Hippocampal formation (tissue), 2 donors: ENCODE measurements at regions not wholly inside any gene's neighbourhood (a gene's known extent, or its start where the extent isn't known, plus 50 kb on each side); places are given as distances from the start of the nearest gene placed in this dataset.
"Not testable (repeated sequence)": the region's sequence is repeated elsewhere in the genome, so short reads cannot be mapped to it uniquely, and the experiment has no call there.

Source experiments
- DNase-seq, 2 donors: peaks; one replicate each; lab custom pipeline; 2025; lab: John Stamatoyannopoulos, UW

DNA sequence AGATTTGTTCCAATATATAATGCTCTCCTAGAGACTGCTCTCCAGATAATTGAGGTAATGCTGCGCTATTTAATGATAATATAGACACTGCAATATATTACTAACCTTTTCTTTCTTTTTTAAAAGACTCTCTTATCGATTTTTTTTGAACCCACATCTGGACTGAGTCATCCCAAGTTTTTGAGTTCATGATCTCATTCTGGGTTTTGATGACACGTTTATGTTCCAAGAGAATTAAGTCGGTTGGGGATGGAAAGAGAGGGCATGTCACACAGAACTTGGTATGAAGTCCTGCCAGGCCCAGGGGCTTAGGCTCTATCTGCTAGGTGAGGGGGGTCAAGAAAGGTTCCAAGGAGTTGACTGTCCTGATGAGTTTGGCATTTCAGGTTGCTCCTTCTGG lies 431.1 kb downstream of the MFSD1 start:
- DNase-seq = no peak

DNA sequence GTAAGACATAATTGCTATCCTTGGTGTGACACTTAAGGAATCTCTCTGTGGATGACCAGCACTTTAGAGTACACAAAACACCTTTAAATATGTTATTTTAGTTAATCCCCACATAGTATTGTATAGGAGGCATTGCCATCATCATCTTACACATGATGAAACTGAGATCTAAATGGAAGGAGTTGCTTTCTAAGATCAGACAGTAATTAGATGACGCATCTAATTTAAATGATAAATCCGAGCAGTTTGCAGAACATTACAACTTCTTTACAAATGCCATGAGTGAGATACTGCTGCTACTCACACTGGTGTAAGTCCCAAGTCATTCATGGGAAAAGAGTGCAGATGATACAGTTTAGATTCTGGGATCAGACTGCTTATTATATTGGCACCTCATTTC lies 431.9 kb downstream of the MFSD1 start:
- no peak for DNase-seq

DNA sequence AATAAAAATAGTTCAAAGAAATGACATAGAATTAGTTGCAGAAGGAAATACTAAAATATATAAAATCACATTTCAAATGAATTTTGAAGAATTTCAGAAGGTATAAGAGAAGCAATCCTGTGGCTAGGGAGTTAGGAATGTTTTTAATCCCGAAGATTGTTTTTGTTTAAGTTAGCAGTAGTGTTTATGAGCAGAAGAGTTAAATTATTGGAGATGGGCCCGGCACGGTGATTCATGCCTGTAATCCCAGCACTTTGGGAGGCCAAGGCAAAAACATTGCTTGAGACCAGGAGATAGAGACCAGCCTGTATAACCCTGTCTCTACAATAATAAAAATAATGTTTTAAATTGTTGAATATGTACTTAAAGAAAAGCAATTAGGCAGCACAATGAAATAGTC lies 432.5 kb downstream of the MFSD1 start:
- no peak for DNase-seq

DNA sequence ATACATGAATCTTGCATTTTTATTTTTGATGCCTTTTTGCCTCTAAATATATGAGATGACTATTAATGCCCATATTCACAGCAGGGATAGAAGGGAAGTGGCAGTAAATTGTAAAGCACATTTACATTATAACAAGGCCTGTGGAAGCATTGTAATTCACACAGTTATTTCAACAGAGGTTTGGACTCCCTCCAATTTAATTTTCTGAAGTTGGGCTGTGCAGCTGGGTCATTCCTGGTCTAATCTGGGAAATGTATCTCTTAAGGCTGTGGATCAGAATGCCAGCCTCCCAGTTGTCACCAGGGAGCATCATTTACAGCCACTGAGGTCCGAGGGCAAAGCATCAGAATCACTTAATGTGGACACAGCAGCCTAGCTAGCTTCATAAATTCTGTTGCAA lies 434.5 kb downstream of the MFSD1 start:
- DNase-seq = no peak

DNA sequence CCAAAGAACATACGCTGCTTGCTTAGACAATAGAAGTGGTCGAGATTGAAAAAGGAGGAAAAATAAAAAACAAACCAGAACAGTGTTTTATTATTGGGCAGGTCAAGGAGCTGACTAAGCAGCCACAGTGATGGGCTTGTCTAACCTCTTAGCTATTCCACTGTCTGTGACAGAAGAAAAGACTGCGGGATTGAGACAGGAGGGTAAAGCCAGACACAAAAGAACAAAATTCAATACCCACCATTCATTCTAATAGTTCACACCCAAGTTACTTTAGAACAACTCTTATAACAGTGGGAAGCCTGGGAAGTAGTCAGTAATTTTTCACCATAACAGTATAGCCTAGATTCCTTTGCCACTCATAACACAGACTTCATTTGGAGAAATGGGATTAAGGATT lies 435.4 kb downstream of the MFSD1 start:
- no peak for DNase-seq

DNA sequence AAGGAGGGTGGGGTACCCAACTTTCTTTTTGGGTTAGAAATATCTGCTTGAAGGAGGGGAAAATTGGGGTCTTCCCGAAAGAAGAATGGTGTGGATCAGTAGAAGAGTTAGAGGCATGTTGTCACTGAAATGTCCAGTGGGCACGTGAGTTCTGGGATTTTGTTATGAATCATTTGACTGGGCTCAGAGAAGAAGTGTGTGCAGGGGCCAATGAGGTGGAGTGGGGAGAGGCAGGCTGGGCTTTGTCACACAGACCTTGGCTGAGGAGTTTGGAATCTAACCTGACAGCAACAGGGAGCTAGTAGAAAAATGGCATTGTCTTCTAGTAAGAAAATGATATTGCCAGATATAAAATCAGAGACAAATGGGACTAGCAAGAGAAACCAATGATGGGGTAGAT lies 436.8 kb downstream of the MFSD1 start:
- no peak for DNase-seq

DNA sequence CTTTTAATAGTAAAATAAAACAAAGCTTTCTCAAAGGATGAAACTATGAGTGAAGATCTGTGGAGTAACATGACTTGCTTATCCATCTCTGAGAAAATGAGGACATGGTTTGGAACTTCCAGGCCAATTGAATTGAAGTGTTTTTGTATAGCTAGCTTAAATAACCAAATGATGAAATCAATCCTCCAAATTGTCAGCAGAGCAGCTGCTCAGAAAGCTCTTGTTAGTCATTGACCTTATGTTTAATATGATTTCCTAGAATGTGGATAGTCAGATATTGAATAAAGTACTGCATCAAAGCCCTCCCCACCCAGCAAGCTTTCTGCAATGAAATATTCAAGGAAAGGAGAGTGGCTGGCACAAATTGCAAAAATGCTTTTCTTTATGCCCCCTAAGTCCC lies 437.2 kb downstream of the MFSD1 start:
- DNase-seq = peak in 1 of 2 donors; percentile 11

DNA sequence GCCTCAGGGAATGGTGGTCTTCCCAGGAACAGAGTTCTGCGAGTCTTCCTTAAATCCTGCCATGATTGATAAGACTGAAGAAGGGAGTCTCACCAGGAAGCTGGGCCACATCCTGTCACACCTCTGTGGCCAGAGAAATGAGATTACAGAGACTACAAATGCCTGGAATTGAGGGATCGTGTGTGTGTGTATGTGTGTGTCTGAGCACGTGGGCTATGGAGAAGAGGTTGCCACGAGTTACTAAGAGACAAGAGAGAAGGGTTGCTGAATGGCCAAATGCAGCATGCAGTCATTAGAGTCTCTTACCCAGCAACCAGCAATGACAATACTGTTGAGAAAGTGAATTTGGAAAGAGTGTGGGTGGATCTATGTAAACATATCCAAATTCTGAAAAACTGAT lies 443.1 kb downstream of the MFSD1 start:
- no peak for DNase-seq

DNA sequence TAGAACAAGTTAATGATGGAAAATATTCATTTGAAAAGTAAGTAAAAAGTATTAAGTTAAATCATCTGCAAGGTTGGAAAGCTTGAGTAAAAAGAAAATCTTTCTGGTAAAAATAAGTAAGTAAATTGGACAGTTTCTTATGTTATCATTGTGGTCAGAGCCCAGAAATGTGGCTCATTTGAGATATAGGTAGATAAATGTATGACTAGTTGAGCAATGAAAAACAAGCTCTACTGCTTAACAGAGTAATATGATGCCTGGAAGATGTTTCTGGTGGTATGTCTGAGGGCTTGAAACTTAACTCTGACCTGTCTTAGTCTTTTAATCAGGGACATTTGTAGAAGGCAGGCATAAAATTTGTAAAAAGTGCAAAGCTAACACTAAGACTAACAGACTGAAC lies 444.0 kb downstream of the MFSD1 start:
- no peak for DNase-seq

DNA sequence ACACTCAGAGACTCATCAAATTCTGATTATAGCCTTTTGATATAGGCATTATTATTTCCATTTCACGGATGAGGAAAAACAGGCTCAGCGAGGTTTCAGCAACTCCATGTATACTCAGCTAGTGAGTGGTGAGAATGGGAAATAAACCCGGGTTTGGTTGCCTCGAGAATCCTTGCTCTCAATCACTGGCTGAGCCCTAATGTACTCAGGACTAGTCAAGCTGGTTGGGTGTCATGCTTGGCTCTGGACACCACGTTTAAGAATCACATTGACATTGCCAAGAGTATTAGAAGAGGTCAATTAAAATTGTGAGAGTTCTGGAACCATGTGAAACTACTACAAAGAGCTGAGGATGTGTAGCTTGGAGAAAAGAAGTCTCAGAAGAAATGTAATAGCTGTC lies 444.5 kb downstream of the MFSD1 start:
- no peak for DNase-seq

DNA sequence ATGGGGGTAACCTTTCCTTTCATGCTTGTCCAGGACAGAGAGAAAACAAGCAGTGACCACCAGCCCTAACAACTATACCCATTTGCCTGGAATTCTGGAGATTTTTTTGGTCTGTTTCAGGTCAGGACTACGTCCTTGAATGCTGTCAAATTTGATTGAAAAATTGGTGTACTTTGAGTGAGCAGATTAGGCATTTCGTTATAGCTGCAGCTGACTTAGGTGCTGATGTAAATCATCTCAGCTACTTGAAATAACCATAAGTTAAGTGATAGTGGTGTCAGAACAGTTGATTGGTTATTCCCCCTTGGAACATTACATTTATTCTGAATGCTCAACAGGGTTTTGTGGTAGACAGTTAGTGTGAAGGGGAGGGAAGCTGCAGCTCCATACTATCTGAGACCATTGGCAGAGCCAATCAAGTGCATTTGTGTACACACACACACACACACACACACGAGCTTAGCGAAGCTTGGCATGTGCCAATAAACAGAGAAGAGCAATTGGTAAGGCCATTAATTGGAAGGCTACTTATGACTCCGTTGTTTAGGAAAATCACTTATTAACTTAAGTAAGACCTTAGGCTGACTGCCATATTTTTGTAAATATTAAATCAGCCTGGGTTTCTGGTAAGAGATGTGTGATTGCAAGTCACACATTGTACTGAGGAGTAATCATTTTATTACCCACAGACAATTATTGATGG lies 447.8 kb downstream of the MFSD1 start:
- DNase-seq = no peak

DNA sequence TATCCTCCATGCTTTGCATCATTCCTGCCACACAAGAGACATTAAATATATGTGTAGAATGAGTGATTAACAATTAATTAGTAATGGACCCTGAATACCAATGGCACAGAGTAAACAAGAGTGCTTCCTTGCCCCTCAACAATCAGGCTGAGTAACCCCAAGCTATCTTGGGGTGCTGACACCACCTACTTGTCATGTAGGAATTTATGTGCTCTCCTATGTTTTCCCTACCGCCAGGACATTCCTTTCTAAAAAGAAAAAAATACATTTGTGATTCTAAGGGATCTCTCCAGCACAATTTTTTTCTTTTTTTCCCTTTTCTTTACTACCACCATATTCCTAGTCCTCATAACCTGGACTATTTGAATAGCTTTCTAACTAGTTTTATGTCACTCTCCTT lies 449.1 kb downstream of the MFSD1 start:
- DNase-seq = no peak

DNA sequence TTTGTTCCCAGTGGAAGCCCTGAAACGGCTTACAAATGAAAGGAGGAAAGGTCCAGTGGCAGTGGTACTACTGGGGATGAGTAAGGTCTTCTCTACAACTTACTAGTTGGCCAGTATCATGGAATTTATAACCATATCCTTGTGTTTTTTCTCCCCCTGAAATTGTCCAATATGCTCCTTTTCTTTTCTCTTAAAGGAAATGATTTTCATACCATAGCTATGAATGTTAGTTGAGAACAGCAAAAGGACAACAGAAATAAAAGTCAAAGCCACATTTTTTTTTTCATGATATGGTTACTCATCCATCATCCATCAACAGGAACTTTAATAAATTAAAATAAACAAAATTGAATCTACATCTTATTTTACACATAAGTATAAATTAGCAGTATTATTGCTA lies 450.4 kb downstream of the MFSD1 start:
- no peak for DNase-seq

DNA sequence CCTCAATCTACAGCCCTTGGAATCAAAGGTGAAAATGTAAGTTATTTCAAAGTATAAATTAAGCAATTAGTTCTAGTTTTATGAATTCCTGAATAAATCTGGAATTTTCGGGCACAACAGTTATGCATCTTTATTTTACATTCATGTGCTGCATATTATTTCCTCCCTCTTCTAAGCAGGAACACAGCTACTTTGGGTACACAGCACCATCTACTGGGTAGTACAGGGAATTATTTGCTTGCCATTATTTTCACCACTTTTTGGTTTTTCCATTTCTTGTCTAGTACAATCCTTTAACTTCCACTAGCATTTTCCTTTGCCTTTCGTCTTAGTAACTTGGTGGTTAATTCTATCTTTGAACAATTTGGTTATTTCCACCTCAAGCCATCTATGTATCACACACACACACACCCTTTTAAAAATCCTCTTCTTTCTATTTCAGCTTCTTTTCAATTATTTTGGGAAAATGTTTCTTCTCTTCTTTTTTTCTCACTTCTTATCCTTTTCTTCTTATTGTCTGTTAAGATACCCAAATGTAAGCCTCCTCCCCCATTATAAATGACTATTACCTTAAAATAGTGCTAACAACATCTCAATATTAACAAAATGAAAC lies 451.0 kb downstream of the MFSD1 start:
- DNase-seq = no peak

DNA sequence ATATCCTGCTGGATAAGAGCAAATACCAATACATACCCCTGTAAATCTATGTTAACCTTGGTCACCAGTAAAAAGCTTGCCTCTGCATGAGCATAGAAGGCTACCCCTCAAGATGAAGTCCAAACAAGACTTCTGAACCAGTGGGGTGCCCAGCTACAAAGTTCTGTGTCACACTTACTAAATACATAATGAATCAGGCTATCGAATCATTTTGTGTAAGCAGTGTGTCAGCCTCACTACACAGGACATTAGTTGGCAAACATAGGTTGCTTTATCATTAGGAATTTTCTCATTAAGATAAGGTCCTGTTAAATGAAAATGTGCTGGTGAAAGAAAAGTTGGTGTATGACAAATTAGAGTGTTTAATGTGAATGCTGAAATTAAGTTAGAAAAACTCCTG lies 452.0 kb downstream of the MFSD1 start:
- DNase-seq = no peak

DNA sequence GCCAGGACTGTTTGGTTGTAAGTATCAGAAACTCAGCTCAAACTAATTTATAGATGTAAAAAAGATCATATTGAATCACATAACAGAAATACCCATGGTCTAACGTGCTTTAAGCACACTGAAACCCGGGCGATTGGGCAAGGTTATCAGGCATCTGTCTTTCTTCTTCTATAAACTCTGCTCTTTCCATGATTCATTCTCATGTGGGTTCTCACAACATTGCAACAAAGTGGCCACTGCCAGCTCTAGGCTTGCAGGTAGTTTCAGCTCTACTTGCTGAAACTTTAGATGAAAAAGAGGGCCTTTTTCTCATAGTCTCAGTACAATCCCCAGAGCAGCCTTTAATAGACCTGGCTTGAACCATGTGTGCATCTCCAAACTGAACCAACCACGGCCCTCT lies 456.1 kb downstream of the MFSD1 start:
- DNase-seq = no peak

DNA sequence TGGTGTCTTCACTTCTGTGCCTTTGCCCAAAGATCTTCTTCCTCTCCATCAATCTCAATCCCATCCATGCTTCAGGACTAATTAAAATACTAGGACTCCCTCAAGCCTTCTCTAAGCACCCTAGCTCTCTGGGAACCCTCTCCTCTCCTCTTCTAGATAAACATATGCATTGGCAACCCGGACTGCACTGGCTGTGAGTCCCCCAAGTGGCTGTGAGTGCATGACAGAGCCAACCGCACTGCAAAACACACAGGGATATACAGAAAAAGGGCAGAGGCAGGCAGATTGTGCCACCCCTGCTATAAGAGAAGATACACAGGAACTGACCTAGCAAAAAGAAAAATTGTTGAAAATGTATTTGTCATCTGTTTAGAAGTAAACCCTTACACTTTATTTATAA lies 457.1 kb downstream of the MFSD1 start:
- no peak for DNase-seq

DNA sequence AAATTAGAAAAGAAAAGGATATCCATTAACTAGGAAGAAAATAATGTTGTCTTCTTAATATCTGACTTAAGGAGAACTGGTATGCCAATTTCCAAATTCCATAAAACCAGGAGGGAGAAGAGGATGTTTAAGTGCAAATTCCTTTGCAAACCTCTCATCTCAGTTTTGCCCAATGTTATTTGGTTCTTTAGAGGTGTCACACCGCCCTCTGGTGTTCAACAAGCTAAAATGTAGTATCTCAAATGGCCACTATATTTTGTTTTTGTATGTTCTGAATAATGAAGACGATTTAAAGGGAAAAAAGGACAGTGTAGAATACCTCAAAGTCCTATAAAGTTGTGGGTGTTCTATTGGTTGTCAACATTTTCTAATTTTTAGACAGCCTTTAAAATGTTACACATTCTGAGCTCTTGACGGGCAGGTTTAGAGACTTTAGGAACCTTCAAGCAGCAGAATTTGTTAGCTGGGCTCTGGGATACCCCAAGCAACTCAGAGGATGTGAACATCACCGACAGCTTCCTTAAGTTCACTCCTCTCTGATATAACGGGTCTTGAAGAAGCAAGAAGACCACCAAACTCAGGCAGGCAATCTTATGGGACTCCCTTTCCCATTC lies 458.3 kb downstream of the MFSD1 start:
- peak; percentile 20 to 73 for DNase-seq

DNA sequence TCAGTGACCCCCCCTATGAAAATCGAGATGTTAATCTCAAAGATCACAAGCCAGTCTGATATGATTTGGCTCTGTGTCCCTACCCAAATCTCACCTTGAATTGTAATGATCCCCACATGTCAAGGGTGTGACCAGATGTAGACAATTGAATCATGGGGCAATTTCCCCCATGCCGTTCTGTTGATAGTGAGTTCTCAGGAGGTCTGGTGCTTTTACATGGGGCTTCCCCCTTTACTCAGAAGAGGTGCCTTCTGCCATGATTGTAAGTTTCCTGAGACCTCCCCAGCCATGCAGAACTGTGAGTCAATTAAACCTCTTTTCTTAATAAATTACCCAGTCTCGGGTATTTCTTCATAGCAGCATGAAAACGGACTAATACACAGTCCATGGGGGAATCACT lies 459.5 kb downstream of the MFSD1 start:
- not testable (repeated sequence) for DNase-seq

DNA sequence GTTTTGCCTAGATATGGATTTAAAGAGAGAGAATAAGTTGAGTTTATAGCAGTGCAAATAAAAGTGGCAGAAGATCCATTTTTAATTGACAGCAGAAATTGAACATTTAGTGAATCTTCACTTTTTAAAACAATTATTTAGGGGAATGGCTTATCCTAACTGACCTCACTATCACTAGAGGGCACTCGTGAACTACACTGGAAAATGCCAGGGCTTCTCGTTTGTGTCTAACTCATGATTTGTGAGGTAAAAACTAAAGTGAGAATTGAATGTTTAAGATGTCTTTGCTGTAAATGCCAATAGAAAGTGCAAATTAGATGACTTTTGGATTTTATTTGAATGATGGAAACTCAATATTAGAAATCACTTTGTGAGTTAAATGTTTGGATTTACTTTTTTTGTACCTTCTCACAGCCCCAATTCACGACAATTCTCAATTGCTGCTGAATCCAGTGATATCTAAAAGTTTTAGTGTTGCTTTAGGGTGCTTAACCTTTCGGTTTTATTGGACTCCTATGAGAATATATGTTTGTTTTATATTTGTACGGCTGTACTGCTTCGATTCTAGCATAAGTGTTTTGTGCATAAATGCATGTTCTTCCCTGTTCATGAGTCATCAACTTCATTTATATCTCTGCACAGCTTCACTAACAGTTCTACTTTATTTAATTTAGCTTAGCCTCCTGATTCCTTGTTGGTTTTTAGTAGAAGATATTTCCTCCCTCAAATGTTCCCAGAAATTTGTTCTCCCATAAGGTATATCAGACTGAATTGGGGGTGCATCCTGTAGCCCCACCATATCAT lies 462.1 kb downstream of the MFSD1 start:
- peak; percentile 12 to 60 for DNase-seq

DNA sequence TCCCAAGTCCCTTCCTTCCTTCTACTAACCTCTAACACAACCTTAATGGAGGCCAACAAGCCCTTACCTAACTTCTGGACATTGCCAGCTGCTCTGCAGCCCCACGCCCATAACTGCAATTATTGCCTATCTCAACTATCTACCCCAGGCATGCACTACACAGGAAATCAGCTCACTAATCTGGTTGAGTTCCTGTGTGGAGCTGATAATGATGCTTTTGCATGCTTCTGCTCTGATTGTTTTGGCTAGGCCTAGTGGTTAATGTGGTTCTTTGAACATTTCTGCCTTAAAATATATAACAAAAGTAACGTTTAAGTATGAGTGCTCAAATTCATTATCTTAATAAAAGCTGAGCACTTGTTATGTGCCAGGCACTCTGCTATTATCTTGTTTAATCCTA lies 463.9 kb downstream of the MFSD1 start:
- no peak for DNase-seq

DNA sequence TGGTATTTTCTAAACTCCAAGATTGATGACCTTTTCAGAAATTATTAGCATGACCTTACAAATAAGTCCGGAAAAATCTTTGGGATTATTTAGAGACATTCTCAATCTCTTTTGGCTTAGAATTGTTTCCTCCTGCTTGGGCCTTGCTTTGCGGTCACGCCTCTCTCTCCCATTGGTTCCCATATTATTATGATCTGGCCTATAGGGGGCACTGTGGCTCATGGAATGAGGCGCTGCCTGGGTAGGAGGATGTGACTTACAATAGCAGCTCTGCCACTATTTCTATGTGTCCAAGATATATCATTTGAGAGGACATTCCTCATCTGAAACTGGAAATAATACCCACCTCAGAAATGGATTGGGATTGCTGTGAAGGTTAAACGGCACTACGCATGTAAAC lies 464.9 kb downstream of the MFSD1 start:
- peak in 1 of 2 donors; percentile 17 for DNase-seq
